ENCODE measurements at regions not wholly inside any gene's neighbourhood (a gene's known extent, or its start where the extent isn't known, plus 50 kb on each side); places are given as distances from the start of the nearest gene placed in this dataset.

DNA sequence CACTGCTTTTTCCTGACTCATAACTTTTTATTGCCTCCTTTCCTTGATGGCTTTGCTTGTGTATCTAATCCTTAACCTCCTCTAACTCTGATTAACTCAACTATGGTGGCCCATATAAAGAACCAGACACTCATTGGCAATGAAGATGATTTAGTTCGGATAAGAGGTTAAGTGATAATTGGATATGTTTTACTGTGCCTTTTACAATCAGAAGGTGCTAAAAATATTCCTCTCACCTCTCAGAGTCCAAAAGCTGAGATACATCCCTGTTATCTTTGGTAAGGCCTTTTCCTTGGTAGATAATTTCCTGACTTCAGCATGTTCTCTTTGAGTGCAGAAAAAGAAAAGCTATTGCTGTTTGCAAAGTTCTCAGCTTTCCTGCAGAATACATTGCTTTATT is 367.7 kb downstream of the SLC16A7 start:
- no peaks in the 10 kb centered on the region for H3K4me1 ChIP-seq
- H3K9me3 ChIP-seq: no peaks in the 10 kb centered on the region
- H3K27me3 ChIP-seq: no peaks in the 10 kb centered on the region
- TF ChIP-seq CTCF (IDR thresholded peaks at IDR 0.05): no peak
- H3K36me3 ChIP-seq: no peaks in the 10 kb centered on the region
- no peak overlapping the region for H3K27ac ChIP-seq
- no peak overlapping the region for H3K4me3 ChIP-seq
- intact Hi-C loops (cut with DNase I): no loop called here
- DNase-seq (ENCODE audit: low spot score in 2 of 2): no peak

DNA sequence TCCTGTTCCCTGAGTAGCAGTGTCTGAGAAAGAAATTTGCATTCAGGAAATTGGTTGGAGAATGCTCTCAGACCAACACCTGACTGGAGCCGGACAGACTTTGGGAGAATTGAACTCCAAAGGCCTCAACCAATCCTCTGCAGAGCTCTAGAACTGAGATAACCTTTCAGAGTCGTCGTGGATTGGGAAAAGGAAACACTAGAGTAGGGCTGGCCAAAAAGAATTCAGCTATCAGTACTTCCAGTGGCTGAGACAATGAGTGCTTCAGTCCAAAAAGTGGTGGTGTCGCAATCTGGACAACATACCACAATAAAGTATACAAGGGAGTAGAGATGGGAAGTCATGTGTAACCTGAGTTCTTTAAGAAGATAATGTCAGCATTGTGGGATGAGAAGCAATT is 377.1 kb downstream of the SLC16A7 start:
- H3K36me3 ChIP-seq: no peaks in the 10 kb centered on the region
- no peak overlapping the region for H3K4me3 ChIP-seq
- no peaks in the 10 kb centered on the region for H3K4me1 ChIP-seq
- no peak for TF ChIP-seq CTCF (IDR thresholded peaks at IDR 0.05)
- intact Hi-C loops (cut with DNase I): no loop called here
- no peak overlapping the region for H3K27ac ChIP-seq
- no peak for DNase-seq (ENCODE audit: low spot score in 2 of 2)
- no peaks in the 10 kb centered on the region for H3K9me3 ChIP-seq
- H3K27me3 ChIP-seq: no peaks in the 10 kb centered on the region

DNA sequence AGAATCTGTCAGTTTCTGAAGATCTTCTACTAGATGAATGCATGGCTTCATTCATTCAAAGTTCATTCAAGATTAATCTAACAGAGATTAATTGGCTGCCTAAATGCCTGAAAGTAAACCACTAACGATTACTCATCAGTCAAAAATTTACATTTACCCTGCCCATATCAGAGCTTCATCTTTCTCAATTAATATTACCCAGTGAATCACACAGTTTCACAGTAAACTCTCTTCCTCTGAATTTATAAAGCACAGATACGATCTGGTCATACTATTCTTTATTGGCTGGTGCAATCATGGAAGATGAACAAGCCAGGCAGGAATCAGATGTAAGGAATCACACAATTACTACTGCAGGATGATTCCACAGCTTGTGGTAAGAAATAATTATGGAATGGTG is 377.7 kb downstream of the SLC16A7 start:
- no peaks in the 10 kb centered on the region for H3K36me3 ChIP-seq
- no peak overlapping the region for H3K4me3 ChIP-seq
- no peak overlapping the region for H3K27ac ChIP-seq
- no peaks in the 10 kb centered on the region for H3K27me3 ChIP-seq
- no peaks in the 10 kb centered on the region for H3K4me1 ChIP-seq
- TF ChIP-seq CTCF (IDR thresholded peaks at IDR 0.05): no peak
- intact Hi-C loops (cut with DNase I): no loop called here
- DNase-seq (ENCODE audit: low spot score in 2 of 2): no peak
- no peaks in the 10 kb centered on the region for H3K9me3 ChIP-seq

GRCh38 chr12:59977779-59978178 is 381.9 kb downstream of the SLC16A7 start:
- no peak for DNase-seq (ENCODE audit: low spot score in 2 of 2)
- H3K36me3 ChIP-seq: no peaks in the 10 kb centered on the region
- no peak overlapping the region for H3K27ac ChIP-seq
- H3K9me3 ChIP-seq: no peaks in the 10 kb centered on the region
- intact Hi-C loops (cut with DNase I): no loop called here
- no peak overlapping the region for H3K4me3 ChIP-seq
- no peaks in the 10 kb centered on the region for H3K4me1 ChIP-seq
- no peak for TF ChIP-seq CTCF (IDR thresholded peaks at IDR 0.05)
- no peaks in the 10 kb centered on the region for H3K27me3 ChIP-seq

- H3K4me1 ChIP-seq: no peaks in the 10 kb centered on the region
- no peak for DNase-seq (ENCODE audit: low spot score in 2 of 2)
- intact Hi-C loops (cut with DNase I): no loop called here
- H3K27me3 ChIP-seq: no peaks in the 10 kb centered on the region
- TF ChIP-seq CTCF (IDR thresholded peaks at IDR 0.05): no peak
- H3K4me3 ChIP-seq: no peak overlapping the region
- H3K36me3 ChIP-seq: no peaks in the 10 kb centered on the region
- no peak overlapping the region for H3K27ac ChIP-seq
- no peaks in the 10 kb centered on the region for H3K9me3 ChIP-seq
Measured at GRCh38 chr12:59980476-59980875, 384.6 kb downstream of the SLC16A7 start.

- Histone ChIP-seq H3K27me3 (no peaks in the 10 kb centered on the region), H3K27ac (no peak overlapping the region), H3K36me3 (no peaks in the 10 kb centered on the region), H3K4me3 (no peak overlapping the region), H3K4me1 (no peaks in the 10 kb centered on the region), H3K9me3 (no peaks in the 10 kb centered on the region)
- DNase-seq (ENCODE audit: low spot score in 2 of 2): no peak
- TF ChIP-seq CTCF (IDR thresholded peaks at IDR 0.05): no peak
- intact Hi-C loops (cut with DNase I): no loop called here
Measured at GRCh38 chr12:59999291-59999690, 403.5 kb downstream of the SLC16A7 start.

Measured in ascending aorta (tissue), 2 donors.